ENCODE measurements at regions not wholly inside any gene's neighbourhood (a gene's known extent, or its start where the extent isn't known, plus 50 kb on each side); places are given as distances from the start of the nearest gene placed in this dataset.

DNA sequence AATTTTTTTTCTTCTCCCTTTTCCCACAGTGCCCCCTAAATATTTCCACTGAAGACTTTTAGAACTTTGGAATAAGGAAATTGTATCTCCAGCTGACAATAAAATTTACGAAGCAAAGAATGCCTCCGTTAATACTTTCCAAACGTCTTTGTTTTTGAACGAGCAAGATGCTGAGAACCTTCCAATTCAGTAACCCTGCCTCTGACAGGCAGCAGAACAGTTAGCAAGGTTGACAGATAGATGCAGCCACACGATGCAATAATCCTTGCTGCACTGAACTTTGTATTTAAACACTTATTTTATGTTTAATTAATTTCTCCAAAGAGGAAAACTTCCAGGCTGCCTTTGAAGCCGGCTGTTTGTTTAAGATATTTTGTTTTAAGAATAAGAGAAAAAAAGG, 71.8 kb upstream of the TSHZ3 start:
- Histone ChIP-seq H3K27ac (ENCODE audit: low read depth, low read length) (no peak overlapping the region), H3K9me3 (ENCODE audit: control insufficient read depth, insufficient read depth, low read length) (no peaks in the 10 kb centered on the region), H3K36me3 (ENCODE audit: control insufficient read depth, insufficient read depth, low read length) (no peaks in the 10 kb centered on the region), H3K27me3 (ENCODE audit: control insufficient read depth, insufficient read depth, low read length) (no peaks in the 10 kb centered on the region), H3K4me1 (ENCODE audit: control insufficient read depth, insufficient read depth, low read length) (peaks cover 18% of the 10 kb centered on the region), H3K4me3 (ENCODE audit: low read depth, low read length) (no peak overlapping the region)
- DNase-seq (ENCODE audit: low read depth in 4 of 6, low spot score in 6 of 6): peak in 2 of 6 donors; percentile 5 to 56
- WGBS (ENCODE audit: insufficient coverage): 31% methylated on average over 4 of the region's 6 CpGs

DNA sequence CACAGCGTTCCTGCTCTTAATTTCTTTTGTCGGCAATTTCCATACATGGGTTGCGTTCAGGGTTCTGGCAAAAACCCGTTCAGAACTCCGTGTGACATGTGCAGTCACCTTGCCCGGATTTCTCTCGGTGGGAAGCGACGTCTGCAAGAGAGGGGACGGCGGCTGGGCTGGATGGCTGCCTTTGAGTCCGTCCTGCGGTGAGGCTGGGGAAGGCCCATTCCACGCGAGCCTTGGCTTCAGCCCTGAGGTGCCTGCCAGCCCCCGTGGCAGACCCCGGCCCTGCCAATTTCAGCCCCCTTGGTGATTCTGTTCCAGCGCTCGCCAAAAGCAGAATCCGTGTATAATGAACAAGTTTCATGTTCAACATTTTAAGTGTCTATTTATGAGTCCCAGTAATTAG, 72.6 kb upstream of the TSHZ3 start:
- peak in 2 of 6 donors; percentile 31 to 65 for DNase-seq (ENCODE audit: low read depth in 4 of 6, low spot score in 6 of 6)
- no peak overlapping the region for H3K4me3 ChIP-seq (ENCODE audit: low read depth, low read length)
- no peaks in the 10 kb centered on the region for H3K27me3 ChIP-seq (ENCODE audit: control insufficient read depth, insufficient read depth, low read length)
- 29% methylated on average over 18 of the region's 20 CpGs for WGBS (ENCODE audit: insufficient coverage)
- no peaks in the 10 kb centered on the region for H3K36me3 ChIP-seq (ENCODE audit: control insufficient read depth, insufficient read depth, low read length)
- H3K9me3 ChIP-seq (ENCODE audit: control insufficient read depth, insufficient read depth, low read length): no peaks in the 10 kb centered on the region
- H3K27ac ChIP-seq (ENCODE audit: low read depth, low read length): no peak overlapping the region
- H3K4me1 ChIP-seq (ENCODE audit: control insufficient read depth, insufficient read depth, low read length): peaks cover 18% of the 10 kb centered on the region

DNA sequence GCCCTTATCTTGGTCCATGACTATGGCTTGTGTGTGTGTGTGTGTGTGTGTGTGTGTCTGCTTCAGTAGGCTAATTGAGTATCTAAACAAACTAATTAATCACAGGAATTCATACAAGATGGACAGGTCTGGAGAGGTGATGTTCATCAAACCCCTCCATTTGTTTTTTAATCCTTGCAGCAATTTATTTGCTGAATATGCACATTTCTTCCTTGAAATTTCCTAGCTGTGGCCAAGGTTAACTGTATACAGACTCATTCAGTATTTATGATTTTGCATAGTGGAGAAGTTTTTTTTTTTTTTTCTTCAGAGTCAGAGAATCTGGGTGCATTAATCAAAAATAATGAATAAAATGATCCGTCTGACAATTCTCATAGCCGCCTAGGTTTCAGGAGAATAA, 74.7 kb upstream of the TSHZ3 start:
- H3K4me3 ChIP-seq (ENCODE audit: low read depth, low read length): no peak overlapping the region
- no peaks in the 10 kb centered on the region for H3K27me3 ChIP-seq (ENCODE audit: control insufficient read depth, insufficient read depth, low read length)
- DNase-seq (ENCODE audit: low read depth in 4 of 6, low spot score in 6 of 6): no peak
- 86% methylated on average over 1 of the region's 2 CpGs for WGBS (ENCODE audit: insufficient coverage)
- no peaks in the 10 kb centered on the region for H3K36me3 ChIP-seq (ENCODE audit: control insufficient read depth, insufficient read depth, low read length)
- H3K4me1 ChIP-seq (ENCODE audit: control insufficient read depth, insufficient read depth, low read length): peaks cover 12% of the 10 kb centered on the region
- H3K27ac ChIP-seq (ENCODE audit: low read depth, low read length): no peak overlapping the region
- H3K9me3 ChIP-seq (ENCODE audit: control insufficient read depth, insufficient read depth, low read length): no peaks in the 10 kb centered on the region

DNA sequence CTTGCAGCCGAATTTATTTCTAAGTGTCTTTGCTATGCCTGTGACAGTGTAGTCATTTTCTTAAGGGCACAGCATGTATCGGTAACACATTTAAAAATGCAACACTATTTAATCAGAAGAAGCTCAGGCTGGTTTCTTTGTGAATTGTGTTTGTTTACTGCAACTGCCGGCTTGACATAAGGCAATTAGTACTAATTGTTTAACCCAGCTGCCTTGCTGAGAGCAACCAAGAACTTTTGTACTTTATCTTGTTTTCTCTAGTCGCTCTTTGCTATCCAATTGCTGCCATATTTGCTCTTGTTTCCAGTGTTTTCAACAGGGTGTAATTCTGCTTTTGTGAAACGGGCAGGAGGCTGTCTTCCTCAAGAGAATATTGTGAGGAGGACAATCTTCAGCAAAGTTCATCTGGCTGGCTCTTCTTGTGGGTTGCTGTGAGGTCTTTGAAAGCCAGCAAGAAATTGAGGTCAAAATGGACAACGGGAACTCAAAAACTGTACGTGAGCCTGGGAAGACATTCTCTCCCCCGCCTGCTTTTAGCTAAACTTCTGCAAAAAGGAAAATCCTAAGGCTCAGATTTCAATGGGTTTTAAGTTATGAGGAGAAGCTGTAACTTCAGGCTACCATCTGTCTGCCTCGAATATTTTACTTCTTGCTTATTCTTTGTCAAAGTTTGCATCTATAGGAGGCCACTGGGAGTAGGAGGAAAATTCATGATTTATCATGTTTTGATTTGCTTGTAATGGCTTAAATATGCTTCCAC, 75.8 kb upstream of the TSHZ3 start:
- 57% methylated on average over 3 of the region's 9 CpGs for WGBS (ENCODE audit: insufficient coverage)
- no peaks in the 10 kb centered on the region for H3K36me3 ChIP-seq (ENCODE audit: control insufficient read depth, insufficient read depth, low read length)
- H3K9me3 ChIP-seq (ENCODE audit: control insufficient read depth, insufficient read depth, low read length): no peaks in the 10 kb centered on the region
- no peak overlapping the region for H3K27ac ChIP-seq (ENCODE audit: low read depth, low read length)
- peaks cover 10% of the 10 kb centered on the region for H3K4me1 ChIP-seq (ENCODE audit: control insufficient read depth, insufficient read depth, low read length)
- peak in 2 of 6 donors; percentile 34 to 86 for DNase-seq (ENCODE audit: low read depth in 4 of 6, low spot score in 6 of 6)
- H3K4me3 ChIP-seq (ENCODE audit: low read depth, low read length): no peak overlapping the region
- H3K27me3 ChIP-seq (ENCODE audit: control insufficient read depth, insufficient read depth, low read length): no peaks in the 10 kb centered on the region

DNA sequence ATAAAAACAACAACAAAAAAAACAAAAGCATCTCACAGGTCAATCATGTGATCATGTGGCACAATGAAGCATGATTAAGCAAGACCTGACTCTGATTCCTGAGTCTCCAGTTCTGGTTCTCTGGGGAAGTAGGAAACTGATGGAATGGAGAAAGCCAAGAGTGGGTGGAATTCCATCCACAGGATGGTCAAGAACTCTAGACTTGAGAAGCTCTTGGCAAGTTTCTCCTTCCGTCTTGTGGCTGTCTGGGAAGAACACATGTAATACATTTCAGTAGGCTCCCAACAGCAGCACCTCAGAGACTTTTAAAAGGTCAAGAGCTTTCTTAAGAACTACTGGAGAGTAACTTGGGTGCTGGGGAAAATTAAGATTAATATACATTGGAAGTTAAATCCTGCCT, 78.6 kb upstream of the TSHZ3 start:
- Histone ChIP-seq H3K27ac (ENCODE audit: low read depth, low read length) (no peak overlapping the region), H3K4me3 (ENCODE audit: low read depth, low read length) (no peak overlapping the region), H3K27me3 (ENCODE audit: control insufficient read depth, insufficient read depth, low read length) (no peaks in the 10 kb centered on the region), H3K4me1 (ENCODE audit: control insufficient read depth, insufficient read depth, low read length) (peaks cover 3% of the 10 kb centered on the region), H3K36me3 (ENCODE audit: control insufficient read depth, insufficient read depth, low read length) (no peaks in the 10 kb centered on the region), H3K9me3 (ENCODE audit: control insufficient read depth, insufficient read depth, low read length) (no peaks in the 10 kb centered on the region)
- no CpG with 5 or more reads among the region's 1 CpG for WGBS (ENCODE audit: insufficient coverage)
- no peak for DNase-seq (ENCODE audit: low read depth in 4 of 6, low spot score in 6 of 6)

DNA sequence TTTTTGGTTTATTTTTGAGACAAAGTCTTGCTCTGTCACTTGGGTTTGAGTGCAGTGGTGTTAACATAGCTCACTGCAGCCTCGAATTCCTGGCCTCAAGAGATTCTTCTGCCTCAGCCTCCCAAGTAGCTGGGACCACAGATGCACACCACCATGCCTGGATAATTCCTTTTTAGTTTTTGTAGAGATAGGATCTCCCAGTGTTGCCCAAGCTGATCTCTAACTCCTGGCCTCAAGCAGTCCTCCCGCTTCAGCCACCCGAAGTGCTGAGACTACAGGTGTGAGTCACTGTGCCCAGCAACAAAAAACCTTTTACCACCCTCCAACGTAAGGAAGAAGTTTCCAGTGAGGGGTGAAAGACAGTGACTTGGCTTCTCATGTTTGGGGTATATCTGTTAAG, 81.1 kb upstream of the TSHZ3 start:
- no peak overlapping the region for H3K27ac ChIP-seq (ENCODE audit: low read depth, low read length)
- no peaks in the 10 kb centered on the region for H3K27me3 ChIP-seq (ENCODE audit: control insufficient read depth, insufficient read depth, low read length)
- no peaks in the 10 kb centered on the region for H3K9me3 ChIP-seq (ENCODE audit: control insufficient read depth, insufficient read depth, low read length)
- DNase-seq (ENCODE audit: low read depth in 4 of 6, low spot score in 6 of 6): no peak
- 100% methylated on average over 1 of the region's 4 CpGs for WGBS (ENCODE audit: insufficient coverage)
- no peaks in the 10 kb centered on the region for H3K4me1 ChIP-seq (ENCODE audit: control insufficient read depth, insufficient read depth, low read length)
- H3K36me3 ChIP-seq (ENCODE audit: control insufficient read depth, insufficient read depth, low read length): no peaks in the 10 kb centered on the region
- no peak overlapping the region for H3K4me3 ChIP-seq (ENCODE audit: low read depth, low read length)

DNA sequence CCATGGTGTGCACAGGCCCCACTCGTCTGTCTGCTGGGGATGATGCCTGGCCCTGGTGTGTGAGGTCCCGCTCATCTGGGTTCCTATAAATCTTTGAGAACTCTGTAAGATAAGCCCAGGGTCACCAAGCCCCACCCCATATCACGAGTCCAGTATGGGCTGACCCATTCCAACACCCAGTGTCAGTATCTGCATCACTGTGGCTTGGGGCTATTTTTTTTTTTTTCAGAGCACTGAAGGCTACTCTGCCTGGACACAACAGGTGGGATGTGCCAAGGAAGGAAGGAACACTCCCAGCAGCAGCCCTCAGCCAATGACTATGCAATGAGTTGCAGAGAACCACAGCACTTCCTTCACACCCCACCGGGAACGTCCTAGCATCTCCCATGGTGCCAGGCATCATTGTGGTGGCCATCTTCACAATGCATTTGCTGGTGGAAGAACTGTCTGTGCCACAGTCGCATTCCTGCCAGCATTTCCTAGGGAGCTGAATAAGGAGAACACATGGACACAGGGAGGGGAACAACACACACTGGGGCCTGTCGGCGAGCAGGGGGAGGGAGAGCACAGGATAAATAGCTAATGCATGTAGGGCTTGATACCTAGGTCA, 83.1 kb upstream of the TSHZ3 start:
- H3K36me3 ChIP-seq (ENCODE audit: control insufficient read depth, insufficient read depth, low read length): no peaks in the 10 kb centered on the region
- H3K27me3 ChIP-seq (ENCODE audit: control insufficient read depth, insufficient read depth, low read length): no peaks in the 10 kb centered on the region
- no peak for DNase-seq (ENCODE audit: low read depth in 4 of 6, low spot score in 6 of 6)
- WGBS (ENCODE audit: insufficient coverage): 63% methylated on average over 6 of the region's 8 CpGs
- no peak overlapping the region for H3K4me3 ChIP-seq (ENCODE audit: low read depth, low read length)
- H3K27ac ChIP-seq (ENCODE audit: low read depth, low read length): no peak overlapping the region
- H3K9me3 ChIP-seq (ENCODE audit: control insufficient read depth, insufficient read depth, low read length): no peaks in the 10 kb centered on the region
- H3K4me1 ChIP-seq (ENCODE audit: control insufficient read depth, insufficient read depth, low read length): no peaks in the 10 kb centered on the region

DNA sequence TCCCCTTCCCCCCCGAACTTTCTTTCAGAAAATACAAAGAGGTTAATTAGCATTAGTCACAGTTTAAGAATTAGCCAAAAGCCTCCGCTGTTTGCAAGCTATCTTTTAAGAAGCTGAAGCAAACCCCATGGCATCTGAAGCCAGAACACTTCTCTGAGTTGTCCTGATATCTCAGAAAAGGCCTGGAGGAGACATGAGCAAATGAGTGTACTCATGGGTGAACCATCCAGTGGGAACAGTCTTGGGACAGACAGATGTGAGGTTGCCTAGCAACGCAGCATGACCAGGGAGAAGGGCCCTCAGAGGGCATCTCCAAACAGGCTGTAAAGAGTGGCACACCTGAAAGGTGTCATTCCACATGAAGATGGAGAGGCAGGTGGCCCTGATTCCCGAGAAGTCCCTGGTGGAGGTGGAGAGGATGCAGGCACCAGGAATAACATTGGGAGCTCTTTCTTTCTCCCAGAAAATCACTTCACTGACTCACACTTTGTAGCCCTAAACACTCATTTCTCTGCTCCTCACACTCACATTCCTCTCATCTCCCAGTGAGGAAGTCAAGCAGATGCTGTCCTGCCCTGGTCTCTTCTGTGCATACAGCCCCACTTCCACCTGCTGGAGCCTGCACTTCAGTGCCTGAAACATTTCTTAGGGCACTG, 87.0 kb upstream of the TSHZ3 start:
- Histone ChIP-seq H3K27ac (ENCODE audit: low read depth, low read length) (no peak overlapping the region), H3K9me3 (ENCODE audit: control insufficient read depth, insufficient read depth, low read length) (no peaks in the 10 kb centered on the region), H3K36me3 (ENCODE audit: control insufficient read depth, insufficient read depth, low read length) (no peaks in the 10 kb centered on the region), H3K4me1 (ENCODE audit: control insufficient read depth, insufficient read depth, low read length) (no peaks in the 10 kb centered on the region), H3K4me3 (ENCODE audit: low read depth, low read length) (no peak overlapping the region), H3K27me3 (ENCODE audit: control insufficient read depth, insufficient read depth, low read length) (no peaks in the 10 kb centered on the region)
- no peak for DNase-seq (ENCODE audit: low read depth in 4 of 6, low spot score in 6 of 6)
- 80% methylated on average over 1 of the region's 4 CpGs for WGBS (ENCODE audit: insufficient coverage)

DNA sequence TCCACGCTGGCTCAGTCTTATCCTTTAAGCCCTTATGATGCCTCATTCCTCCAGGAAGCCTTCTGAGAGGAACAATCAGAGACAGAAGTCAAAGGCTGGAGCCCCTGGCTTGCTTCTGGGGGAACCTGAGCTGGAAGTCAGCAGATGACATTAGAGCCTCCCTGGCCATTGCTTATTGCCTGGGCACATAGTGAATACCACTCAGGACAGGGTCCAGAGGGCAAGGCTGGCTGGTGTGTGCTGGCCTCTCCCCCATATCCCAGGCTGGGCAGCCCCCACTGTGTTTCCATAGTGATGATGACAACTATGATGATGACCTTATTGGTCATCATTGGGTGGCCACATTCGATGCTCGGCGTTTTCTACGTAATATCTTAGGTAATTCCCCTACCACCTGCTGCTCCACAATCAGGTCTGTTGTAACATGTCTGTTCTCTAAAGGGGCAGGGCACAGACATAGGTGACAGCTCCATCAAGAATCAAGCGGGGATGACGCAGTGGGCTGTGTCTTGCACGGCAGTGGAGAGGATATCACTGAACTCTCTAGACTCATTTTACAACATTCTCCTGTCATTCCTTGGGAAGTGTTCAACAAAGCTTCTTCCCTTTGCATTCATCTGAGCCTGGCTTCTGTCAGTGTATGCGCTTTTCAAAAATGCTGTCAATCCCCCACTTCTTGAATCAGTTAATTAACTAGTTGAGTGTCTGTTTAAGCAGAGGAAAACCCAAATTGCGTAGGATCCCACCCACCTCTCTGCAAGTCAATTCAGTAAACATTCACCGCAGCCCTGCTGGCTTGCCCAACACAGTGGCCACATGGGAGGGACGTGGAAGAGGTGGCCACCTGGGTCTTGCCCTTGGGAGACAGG, 89.4 kb upstream of the TSHZ3 start:
- 82% methylated on average over 9 of the region's 12 CpGs for WGBS (ENCODE audit: insufficient coverage)
- H3K9me3 ChIP-seq (ENCODE audit: control insufficient read depth, insufficient read depth, low read length): no peaks in the 10 kb centered on the region
- no peaks in the 10 kb centered on the region for H3K27me3 ChIP-seq (ENCODE audit: control insufficient read depth, insufficient read depth, low read length)
- no peaks in the 10 kb centered on the region for H3K4me1 ChIP-seq (ENCODE audit: control insufficient read depth, insufficient read depth, low read length)
- no peak overlapping the region for H3K27ac ChIP-seq (ENCODE audit: low read depth, low read length)
- H3K4me3 ChIP-seq (ENCODE audit: low read depth, low read length): no peak overlapping the region
- H3K36me3 ChIP-seq (ENCODE audit: control insufficient read depth, insufficient read depth, low read length): no peaks in the 10 kb centered on the region
- DNase-seq (ENCODE audit: low read depth in 4 of 6, low spot score in 6 of 6): no peak

Data from spinal cord (tissue), 9 donors.